HL-60 (cell line): ENCODE measurements at regions not wholly inside any gene's neighbourhood (a gene's known extent, or its start where the extent isn't known, plus 50 kb on each side); places are given as distances from the start of the nearest gene placed in this dataset.

Experiments used
- CTCF ChIP-seq: IDR thresholded peaks from one replicate; pipeline ENCODE4 v1.5.1; 2011; ENCODE audit warnings: low read length, control low read depth, inconsistent platforms; ENCODE audit not compliant: insufficient read depth
- REST ChIP-seq: IDR thresholded peaks from 2 replicates; pipeline ENCODE4 v1.6.1; 2012; ENCODE audit warnings: low read depth; ENCODE audit not compliant: insufficient replicate concordance

DNA sequence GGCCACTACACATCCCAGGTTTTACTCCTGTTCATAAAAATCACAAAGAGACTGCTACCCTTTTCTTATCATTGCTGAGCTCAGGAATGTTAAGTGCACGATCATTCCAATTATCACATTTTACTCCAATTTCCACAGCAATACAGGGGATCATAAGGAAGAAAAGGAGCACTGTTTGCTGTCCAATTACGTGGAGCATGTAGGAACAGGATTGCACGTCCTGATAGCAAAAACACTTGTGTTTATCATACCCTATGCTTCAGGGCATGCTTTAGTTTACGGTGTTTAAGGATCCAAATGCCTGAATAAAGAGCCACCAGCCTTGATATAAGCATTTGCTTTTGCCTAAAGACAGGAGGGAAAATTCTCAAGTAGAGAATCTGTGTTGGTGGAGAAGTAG, 155.4 kb upstream of the EGLN3 start:
- TF ChIP-seq CTCF (no peak), REST (no peak)
